Mesothelial cell of epicardium (in vitro differentiated cells): ENCODE measurements at regions not wholly inside any gene's neighbourhood (a gene's known extent, or its start where the extent isn't known, plus 50 kb on each side); places are given as distances from the start of the nearest gene placed in this dataset.

ENCODE experiments used
- DNase-seq, 2 experiments: peaks; one replicate each; pipeline ENCODE4 v3.0.0; 2021; ENCODE audit warnings: low spot score in 2 of 2; ENCODE audit not compliant: unreplicated experiment in 2 of 2
- H3K27ac Mint-ChIP-seq: 2 replicates; pipeline ENCODE4 v1.8.0; 2021; ENCODE audit warnings: mixed read lengths
- H3K27me3 Mint-ChIP-seq: 2 replicates; pipeline ENCODE4 v1.8.0; 2021; ENCODE audit warnings: low read depth, mixed read lengths
- H3K36me3 Mint-ChIP-seq: 2 replicates; pipeline ENCODE4 v1.8.0; 2021; ENCODE audit warnings: mixed read lengths
- H3K4me1 Mint-ChIP-seq: 2 replicates; pipeline ENCODE4 v1.8.0; 2021; ENCODE audit warnings: mixed read lengths
- H3K4me3 Mint-ChIP-seq: 2 replicates; pipeline ENCODE4 v1.8.0; 2021; ENCODE audit warnings: mild to moderate bottlenecking, moderate library complexity, mixed read lengths
- H3K9me3 Mint-ChIP-seq: 2 replicates; pipeline ENCODE4 v1.8.0; 2021; ENCODE audit warnings: mixed read lengths
- TF ChIP-seq, protein P1 (sequence below): fragments of 200-600 bp; sonication (generic); IDR thresholded peaks from one replicate; pipeline ENCODE4 v1.5.0; 2021; ENCODE audit warnings: antibody characterized with exemption; ENCODE audit not compliant: unreplicated experiment

- Mint-ChIP-seq H3K9me3 (no peaks in the 10 kb centered on the region), H3K27ac (no peak overlapping the region), H3K4me1 (no peaks in the 10 kb centered on the region), H3K4me3 (no peak overlapping the region), H3K36me3 (no peaks in the 10 kb centered on the region), H3K27me3 (peaks cover 8% of the 10 kb centered on the region)
- TF ChIP-seq, protein P1, sequence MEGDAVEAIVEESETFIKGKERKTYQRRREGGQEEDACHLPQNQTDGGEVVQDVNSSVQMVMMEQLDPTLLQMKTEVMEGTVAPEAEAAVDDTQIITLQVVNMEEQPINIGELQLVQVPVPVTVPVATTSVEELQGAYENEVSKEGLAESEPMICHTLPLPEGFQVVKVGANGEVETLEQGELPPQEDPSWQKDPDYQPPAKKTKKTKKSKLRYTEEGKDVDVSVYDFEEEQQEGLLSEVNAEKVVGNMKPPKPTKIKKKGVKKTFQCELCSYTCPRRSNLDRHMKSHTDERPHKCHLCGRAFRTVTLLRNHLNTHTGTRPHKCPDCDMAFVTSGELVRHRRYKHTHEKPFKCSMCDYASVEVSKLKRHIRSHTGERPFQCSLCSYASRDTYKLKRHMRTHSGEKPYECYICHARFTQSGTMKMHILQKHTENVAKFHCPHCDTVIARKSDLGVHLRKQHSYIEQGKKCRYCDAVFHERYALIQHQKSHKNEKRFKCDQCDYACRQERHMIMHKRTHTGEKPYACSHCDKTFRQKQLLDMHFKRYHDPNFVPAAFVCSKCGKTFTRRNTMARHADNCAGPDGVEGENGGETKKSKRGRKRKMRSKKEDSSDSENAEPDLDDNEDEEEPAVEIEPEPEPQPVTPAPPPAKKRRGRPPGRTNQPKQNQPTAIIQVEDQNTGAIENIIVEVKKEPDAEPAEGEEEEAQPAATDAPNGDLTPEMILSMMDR, result no peak
- no peak for DNase-seq
Measured at GRCh38 chr16:50941681-50942080, 199.8 kb downstream of the CYLD start.

- DNase-seq, result no peak
- TF ChIP-seq, protein P1, result no peak
Measured at GRCh38 chr16:50940275-50940854, 198.5 kb downstream of the CYLD start.

GRCh38 chr16:50939356-50939755 lies 197.5 kb downstream of the CYLD start:
- DNase-seq, result no peak
- H3K9me3 Mint-ChIP-seq, result no peaks in the 10 kb centered on the region
- no peaks in the 10 kb centered on the region for H3K36me3 Mint-ChIP-seq
- peaks cover 9% of the 10 kb centered on the region for H3K27me3 Mint-ChIP-seq
- TF ChIP-seq, protein P1, result no peak
- H3K4me3 Mint-ChIP-seq, result no peak overlapping the region
- H3K27ac Mint-ChIP-seq, result no peak overlapping the region
- no peaks in the 10 kb centered on the region for H3K4me1 Mint-ChIP-seq

More at GRCh38 chr16:50940275-50940854, 198.5 kb downstream of the CYLD start:
- Mint-ChIP-seq H3K27ac (no peak overlapping the region), H3K4me1 (no peaks in the 10 kb centered on the region), H3K4me3 (no peak overlapping the region), H3K36me3 (no peaks in the 10 kb centered on the region), H3K27me3 (peaks cover 9% of the 10 kb centered on the region), H3K9me3 (no peaks in the 10 kb centered on the region)

DNA sequence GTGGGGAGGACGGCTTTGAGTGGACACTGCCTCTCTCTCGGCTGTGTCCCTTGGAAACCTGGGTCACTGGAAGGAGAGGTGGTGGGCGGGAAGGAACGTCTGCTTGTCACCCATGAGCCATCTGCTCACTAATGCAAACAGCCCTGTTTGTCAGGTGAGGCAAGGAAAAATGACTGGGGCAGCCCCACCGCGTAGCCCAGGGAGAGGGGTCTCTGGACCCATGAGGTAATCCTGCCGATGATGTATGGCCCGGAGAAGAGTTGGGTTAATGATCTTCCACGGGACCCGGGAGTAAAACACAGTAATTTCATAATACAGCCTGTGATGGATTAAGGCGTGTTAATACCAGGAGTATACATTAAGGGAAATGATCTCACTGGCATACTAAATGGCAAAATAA lies 197.0 kb downstream of the CYLD start:
- Mint-ChIP-seq H3K9me3 (no peaks in the 10 kb centered on the region), H3K4me3 (no peak overlapping the region)

GRCh38 chr16:50933262-50933661 lies 191.4 kb downstream of the CYLD start:
- Mint-ChIP-seq H3K4me1 (no peaks in the 10 kb centered on the region), H3K36me3 (no peaks in the 10 kb centered on the region), H3K27me3 (peaks cover 29% of the 10 kb centered on the region), H3K27ac (no peak overlapping the region), H3K9me3 (no peaks in the 10 kb centered on the region), H3K4me3 (no peak overlapping the region)
- TF ChIP-seq, protein P1, result no peak
- no peak for DNase-seq

More for the DNA sequence above, 197.0 kb downstream of the CYLD start:
- DNase-seq, result no peak
- Mint-ChIP-seq H3K27me3 (peaks cover 9% of the 10 kb centered on the region), H3K4me1 (no peaks in the 10 kb centered on the region), H3K36me3 (no peaks in the 10 kb centered on the region), H3K27ac (no peak overlapping the region)
- TF ChIP-seq, protein P1, result no peak

- TF ChIP-seq, protein P1, result no peak
- Mint-ChIP-seq H3K4me3 (no peak overlapping the region), H3K4me1 (no peaks in the 10 kb centered on the region), H3K9me3 (no peaks in the 10 kb centered on the region), H3K36me3 (no peaks in the 10 kb centered on the region), H3K27me3 (peaks cover 33% of the 10 kb centered on the region), H3K27ac (no peak overlapping the region)
- DNase-seq, result no peak
Measured at GRCh38 chr16:50932348-50932935, 190.6 kb downstream of the CYLD start.
